NCI-H2171 (cell line): ENCODE measurements at regions not wholly inside any gene's neighbourhood (a gene's known extent, or its start where the extent isn't known, plus 50 kb on each side); places are given as distances from the start of the nearest gene placed in this dataset.
A peak's percentile ranks its signal among the peaks of the same experiment; 100 is the strongest.
"Not testable (repeated sequence)": the region's sequence is repeated elsewhere in the genome, so short reads cannot be mapped to it uniquely, and the experiment has no call there.

ENCODE experiments used
- DNase-seq: peaks from one replicate; lab custom pipeline; 2025; lab: John Stamatoyannopoulos, UW

DNA sequence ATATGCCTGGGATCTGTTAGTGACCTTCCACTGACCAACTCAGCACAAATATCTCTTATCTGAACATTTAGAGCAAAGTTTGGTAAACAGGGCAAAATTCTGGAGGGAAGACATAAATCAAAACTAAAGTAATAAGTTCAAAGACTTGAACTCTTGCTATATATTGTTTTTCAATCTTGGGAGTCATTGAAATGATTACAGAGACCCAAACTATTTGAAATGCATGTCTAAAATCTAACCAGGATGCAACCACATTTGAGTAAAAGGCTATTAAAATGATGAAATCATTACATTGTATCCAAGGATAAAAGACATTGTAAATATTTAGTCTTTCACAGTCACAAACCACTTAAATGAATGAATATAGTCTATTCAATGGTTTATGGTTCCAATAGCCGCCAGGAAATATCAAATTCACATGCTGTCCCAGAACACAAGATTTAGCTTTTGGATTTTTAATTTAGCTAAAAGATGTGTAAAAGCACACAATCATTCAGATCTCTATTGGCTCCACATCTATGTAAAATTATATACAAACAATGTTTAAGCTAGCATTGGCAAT is 256.6 kb upstream of the EPHA7 start:
- no peak for DNase-seq

DNA sequence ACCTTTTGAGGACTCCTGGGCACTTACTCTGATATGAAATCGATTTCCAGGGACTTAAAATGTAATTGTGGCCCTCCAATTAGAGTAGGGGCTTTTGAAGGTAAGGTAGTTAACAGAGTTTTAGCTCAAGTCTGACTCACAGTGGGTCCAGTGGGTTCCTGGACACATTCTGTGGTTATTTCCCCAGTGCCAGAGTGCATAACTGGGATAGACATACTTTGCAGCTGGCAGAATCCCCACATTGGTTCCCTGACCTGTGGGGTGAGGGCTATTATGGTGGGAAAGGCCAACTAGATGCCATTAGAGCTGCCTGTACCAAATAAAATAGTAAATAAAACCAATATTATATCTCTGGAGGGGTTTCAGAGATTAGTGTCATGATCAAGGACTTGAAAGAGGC is 243.8 kb upstream of the EPHA7 start:
- DNase-seq: no peak

DNA sequence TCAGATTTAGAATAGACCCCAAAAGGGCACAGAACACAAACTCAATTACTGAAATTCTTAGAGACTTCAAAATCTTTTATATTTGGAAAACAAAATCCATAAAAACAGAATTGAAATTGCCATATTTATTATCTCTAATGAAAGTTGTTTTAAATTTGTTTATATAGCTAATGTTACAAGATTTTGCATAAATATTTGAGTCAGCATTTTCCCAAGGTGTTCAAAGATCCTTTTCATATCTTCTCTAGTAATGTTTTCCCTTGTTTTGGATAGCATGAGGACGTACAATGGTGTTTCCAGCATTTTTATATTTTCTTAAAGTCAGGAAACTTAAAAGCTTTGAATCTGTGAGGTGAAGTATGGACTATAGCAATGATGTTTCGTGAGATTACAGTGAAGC is 235.2 kb upstream of the EPHA7 start:
- DNase-seq: no peak

DNA sequence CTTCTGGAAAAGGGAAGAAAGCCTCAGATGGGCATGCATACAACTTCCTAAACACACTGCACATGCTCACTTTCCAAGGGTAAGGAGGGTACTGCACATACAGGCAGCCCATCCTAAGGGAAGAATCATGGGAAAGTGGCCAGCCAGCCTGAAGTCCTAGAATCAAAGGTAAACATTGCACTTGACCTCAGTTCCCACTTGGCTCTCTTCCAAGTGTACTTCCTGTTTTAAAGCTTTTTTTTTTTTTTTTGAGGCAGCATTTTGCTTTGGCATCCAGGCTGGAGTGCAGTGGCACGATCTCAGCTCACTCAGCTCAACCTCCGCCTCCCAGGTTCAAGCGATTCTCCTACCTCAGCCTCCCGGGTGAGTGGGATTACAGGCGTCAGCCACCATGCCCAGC is 225.3 kb upstream of the EPHA7 start:
- DNase-seq: no peak

DNA sequence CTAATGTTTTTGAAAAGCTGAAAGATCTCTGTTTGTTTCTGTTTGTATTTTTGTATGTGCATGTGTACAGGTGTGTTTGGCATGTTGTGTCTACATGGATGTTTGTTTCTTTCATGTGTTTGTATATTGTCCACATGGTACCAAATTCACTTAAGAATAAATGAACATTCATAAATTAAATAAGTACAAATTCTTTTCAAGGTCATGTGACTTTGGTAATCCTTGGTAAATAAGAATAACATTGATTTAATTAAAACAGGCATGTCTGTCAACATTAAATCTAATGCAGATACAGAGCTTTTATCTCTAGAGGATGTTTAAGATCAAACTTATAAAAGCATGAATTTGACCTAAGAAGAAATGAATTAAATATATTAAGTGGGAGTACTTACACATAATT is 219.8 kb upstream of the EPHA7 start:
- no peak for DNase-seq

DNA sequence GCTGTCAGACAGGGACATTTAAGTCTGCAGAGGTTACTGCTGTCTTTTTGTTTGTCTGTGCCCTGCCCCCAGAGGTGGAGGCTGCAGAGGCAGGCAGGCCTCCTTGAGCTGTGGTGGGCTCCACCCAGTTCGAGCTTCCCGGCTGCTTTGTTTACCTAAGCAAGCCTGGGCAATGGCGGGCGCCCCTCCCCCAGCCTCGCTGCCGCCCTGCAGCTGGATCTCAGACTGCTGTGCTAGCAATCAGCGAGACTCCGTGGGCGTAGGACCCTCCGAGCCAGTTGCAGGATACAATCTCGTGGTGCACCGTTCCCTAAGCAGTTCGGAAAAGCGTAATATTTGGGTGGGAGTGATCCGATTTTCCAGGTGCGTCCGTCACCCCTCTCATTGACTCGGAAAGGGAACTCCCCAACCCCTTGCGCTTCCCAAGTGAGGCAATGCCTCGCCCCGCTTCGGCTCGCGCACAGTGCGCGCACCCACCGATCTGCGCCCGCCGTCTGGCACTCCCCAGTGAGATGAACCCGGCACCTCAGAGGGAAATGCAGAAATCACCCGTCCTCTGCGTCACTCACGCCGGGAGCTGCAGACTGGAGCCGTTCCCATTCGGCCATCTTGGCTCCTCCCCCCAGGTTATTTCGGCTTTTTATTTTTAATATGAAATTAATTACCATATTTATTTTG is 217.8 kb upstream of the EPHA7 start:
- not testable (repeated sequence) for DNase-seq

DNA sequence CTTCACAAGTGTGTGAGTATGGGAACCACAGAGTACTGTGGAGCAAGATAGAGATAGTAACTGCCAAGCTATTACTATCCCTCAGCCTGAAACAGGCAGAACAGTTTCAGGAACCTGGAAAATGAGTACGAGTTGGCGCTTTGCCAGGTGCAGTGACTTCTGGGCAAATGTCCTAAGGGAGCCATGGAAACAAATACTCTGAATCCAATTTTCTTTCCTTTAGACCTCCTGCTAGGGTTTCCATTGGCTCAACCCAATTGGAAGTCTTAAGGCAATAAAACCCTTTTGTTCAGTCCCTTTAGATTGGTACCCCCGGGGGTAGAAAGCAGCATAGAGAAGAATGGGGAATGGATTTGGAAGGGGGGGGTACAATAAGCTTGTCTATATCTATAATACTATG is 205.0 kb upstream of the EPHA7 start:
- peak; percentile 7 for DNase-seq

DNA sequence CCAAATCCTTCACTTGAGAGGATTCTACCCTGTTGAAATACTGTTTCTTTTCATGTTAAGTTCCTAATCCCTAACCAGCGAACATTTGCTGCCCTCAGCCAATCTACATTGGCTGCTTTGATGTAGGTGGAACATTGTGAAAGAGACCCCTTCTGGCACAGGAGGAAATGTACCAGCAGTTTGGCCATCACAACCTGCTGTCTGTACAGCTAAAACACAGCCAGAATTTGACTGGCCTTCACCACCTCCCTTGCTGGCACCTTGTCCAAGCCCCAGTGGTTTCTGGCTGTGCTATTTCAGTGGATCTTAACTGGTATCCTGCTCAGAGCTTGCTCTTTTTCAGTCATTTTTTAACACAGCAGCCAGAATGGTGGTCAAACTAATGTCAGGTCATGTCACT is 202.1 kb upstream of the EPHA7 start:
- no peak for DNase-seq

DNA sequence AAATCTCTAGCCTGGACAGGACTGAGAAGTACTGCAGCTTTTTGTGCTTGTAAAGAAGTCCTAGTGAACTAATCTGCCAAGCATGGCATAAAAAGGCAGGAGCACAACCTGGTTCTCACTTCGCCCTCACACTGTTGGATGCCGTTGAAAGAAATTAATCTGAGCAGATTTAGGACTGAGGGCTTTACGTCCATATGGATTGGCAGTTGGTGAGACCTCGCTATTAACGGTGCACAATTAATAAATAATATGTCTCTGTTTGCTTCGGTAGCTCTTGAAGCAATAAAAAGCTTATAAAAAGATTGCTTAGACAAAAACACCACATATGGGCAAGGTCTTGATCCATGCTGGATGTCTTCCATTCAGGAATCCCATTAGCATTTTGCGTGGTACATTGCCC is 185.6 kb upstream of the EPHA7 start:
- DNase-seq: no peak

DNA sequence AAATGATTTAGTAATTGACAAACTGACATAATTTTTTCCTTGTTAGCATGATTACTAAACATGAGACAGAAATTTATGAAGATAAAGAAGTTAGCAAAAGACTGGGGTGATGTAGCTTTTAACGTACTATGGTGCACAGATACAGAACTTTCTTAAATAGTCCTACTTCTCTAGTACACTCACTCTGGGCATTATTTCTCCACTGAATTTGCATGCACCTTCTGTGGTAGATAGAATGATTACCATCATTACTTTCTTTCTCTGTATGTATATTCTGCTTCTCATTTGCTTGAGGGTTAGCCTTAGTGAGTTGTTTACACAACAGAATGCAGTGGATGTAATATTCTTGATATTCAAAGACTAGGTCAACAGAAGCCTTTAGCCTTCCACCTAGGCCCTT is 173.1 kb upstream of the EPHA7 start:
- DNase-seq: no peak

DNA sequence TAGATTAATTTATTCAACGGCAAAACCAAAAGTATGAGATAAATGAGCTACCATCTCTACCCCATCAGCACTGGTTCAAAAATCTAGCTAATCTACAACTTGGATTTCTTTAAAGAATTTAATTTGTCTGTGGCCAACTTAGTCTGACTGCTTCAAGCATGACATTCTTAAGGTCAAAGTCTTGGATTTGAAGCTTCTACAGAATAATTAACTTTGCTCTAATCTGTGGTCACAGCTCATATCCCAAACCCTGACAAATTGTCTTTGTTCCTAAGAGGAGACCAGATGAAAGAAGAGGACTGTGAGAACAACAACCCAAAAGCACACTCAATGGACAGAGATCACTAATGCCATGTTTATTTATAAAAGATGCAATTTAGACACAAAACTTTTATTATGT is 166.9 kb upstream of the EPHA7 start:
- no peak for DNase-seq

DNA sequence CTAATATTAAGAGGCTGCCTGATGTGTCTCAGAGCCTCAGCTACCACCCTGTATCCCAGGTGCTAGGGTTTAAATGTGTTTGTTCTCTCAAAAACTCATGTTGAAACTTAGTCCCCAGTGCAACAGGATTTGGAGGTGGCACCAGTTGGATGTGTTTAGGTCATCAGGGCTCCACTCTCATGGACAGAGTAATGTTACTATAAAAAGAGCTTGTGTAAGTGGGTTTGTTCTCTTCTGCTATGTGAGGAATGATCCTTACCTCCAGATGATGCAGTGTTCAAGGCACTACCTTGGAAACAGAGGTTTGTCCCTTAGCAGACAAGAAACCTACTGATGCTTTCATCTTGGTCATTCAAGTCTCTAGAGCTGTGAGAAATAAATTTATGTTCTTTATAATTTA is 164.9 kb upstream of the EPHA7 start:
- no peak for DNase-seq

DNA sequence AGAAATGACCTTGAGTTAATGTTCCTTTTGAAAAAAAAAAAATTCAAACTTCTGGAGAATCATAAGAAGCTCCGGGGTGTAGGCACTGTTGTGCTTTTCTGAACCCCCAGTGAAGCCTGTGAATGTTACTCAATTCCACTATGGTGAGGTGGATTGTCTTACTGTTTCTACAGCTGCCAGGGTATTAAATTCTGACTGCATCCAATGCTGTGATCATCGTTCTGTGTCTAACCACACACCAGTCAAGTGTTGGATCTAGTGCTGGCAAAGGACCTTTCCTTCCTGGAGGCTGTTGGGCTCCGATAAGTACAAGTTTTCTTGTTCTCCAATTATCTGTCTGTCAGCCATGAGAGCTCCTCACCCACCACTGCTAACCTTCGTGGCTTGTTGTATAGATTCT is 162.0 kb upstream of the EPHA7 start:
- DNase-seq: peak; percentile 72

DNA sequence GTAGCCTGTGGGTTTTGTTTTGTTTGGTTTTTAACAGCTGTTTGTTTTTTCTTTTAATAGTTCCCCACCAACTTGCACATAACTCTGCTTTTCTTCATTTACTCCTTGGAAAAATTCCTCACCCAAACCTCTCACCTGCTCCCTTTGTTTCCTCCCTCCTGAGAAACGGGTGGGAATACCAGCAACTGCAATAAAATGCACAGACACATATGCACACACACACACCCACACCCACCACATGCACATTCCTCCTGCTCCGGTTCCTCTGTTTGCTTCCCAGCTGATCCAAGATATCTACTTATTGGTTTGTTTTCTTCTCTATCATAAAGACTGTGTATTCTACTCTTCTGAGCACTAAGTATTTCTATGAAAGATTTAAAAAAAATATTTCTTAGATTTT is 161.1 kb upstream of the EPHA7 start:
- DNase-seq: no peak

DNA sequence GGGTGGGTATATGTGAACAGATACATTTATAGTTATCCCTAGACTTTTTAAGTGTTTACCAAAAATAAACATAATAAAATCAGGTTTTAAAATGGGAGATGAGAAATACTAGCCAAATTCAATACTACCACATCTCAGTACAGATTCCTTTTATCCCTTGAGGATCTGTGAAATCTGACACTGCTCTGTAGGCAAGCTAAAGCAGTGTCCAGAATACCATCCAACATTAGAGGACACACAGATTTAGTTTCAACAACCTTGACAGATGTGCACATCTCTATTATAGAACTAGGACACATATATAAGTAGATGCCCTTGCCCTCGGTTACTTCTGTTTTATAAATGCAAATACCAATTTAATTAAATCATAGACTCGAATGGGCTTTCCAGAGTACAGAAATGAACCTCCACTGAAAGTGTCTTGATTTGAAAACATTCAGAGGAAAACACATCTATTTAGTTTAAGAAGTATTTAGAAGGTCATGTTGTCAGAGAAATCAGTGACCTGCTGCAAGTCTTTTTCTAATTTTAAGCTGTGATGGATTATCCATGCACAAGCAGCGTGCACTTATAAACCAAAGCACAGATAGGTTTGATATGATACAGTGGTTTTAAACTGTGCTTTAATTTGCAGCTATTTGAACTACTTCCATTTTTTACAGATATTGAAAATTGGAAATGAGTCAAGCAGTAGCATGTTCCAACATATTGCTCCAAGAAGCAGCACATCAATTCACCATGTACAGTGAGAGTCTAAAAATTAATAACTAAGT is 156.3 kb upstream of the EPHA7 start:
- DNase-seq: peak; percentile 7

DNA sequence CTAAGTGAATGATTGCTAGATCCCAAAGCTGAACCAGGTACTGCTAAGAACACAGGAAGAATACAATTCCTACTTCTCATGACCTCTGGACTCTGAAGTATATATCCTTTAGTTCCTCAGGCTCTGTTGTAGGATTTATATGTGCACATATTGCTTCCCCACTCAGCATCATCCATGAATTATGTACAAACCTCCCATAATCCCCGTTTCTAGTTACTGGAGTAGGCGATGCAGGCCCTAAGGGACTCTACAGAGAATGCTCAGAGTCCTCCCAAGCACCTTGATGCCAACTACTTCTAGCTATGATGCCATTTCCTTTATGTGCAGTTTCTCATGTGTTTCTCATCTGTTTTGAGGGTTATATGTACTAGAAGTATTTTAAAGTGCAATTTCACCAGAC is 154.9 kb upstream of the EPHA7 start:
- no peak for DNase-seq

DNA sequence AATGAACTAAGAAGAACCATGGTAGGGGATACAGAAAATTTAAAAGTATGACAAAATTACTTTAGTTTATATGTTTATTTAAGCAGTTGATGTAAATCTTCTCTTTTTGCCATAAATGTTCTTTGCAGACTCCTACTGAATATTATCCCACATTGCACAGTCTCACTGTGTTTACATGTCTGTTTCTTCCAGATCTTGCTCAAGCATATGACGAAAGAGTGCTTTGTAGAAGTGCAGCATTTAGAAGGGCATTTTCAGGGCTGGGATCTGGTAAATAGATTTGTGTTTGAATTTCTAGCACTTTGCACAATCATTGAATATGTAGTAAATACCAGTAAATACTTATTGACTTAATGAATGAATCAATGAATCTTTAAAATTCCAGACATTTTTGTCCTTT is 152.0 kb upstream of the EPHA7 start:
- no peak for DNase-seq

DNA sequence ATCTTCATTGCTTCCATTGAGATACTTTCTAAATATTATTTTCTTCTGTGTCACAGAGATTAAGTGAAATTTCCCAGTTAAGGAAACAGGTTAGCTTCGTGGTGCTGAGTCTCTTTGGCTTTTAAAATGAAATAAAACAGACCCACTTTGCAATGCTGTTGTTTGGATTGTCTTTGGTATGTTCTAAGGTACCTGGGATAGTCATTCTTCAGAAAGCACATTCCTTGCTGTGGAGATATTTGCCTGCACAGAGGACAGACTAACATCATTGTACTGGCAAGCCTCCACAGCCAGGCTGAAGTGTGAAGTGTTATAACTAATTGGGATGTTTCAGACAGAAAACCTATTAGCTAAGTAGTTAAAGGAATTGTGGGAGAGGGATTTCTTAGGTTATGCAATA is 148.8 kb upstream of the EPHA7 start:
- no peak for DNase-seq

DNA sequence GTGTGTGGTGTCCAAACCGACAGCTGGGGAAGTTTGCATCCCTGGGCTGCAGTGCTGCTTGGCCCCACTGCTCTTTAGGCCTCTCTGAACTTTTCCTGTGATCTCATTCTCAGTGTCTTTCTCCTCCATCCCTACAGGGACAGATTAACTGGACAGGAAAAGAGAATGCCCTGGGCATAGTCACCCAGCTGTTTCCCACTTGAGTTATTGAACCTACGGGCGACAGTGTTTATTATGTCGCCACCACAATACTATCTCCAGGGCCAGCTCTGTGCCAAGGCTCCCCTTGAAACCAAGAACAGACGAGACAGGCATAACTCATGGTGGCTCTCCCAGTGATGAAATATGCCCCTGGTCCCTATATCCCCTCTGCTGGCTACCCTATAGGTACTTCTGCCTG is 147.8 kb upstream of the EPHA7 start:
- no peak for DNase-seq

DNA sequence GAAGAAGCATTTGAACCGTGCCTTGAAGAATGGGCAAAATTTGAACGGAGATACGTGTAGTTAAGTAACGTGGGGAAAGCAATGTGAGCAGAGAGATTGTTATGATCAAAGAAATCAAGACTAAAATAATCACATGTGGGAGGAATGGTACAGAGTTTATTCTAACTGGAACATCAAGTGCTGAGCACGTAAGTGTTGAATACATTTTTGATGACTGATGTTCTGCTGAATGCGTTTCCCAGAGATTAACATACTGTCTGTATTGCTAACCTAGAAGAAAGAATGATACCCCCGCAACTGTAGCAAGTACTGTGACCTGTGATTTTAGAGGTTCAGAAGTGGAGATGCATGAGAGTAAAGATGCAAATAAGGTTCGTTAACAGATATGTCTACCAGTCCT is 146.9 kb upstream of the EPHA7 start:
- DNase-seq: no peak

DNA sequence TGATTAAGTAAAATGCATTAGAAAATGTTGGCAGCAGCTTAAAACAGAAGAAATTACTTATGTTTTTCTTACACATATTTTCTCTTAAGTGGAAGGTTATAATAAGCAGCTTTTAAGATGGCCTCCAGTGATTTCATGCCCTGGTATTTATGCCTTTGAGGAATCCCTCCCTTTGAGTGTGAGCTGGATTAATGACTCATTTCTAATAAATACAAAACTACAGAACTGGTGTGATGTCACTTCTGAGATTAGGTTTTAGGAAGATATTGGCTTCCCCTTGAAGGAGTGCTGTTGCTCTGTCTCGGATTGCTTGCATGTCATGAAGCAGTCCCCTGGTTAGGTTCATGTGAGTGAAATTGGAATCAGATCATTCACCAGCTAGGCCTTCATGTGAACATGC is 143.2 kb upstream of the EPHA7 start:
- DNase-seq: no peak

DNA sequence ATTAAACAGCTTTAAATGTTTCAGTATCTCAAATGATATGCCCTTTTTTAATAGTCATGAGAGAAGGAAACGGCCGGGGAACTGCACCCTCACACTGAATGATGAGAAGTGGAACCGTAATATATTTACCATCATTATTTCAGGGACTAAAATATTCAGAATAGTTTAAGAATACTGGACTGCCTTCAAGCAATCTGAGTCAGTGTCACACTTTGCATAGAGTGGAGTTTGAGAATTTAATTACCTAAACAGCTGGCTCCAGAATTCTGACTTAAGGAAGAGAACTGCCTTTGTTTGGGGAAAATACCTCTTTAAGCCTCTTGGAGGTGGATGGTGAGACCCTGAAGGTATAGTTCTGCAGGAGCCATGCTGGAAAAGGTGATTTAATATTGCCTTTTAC is 135.9 kb upstream of the EPHA7 start:
- no peak for DNase-seq

DNA sequence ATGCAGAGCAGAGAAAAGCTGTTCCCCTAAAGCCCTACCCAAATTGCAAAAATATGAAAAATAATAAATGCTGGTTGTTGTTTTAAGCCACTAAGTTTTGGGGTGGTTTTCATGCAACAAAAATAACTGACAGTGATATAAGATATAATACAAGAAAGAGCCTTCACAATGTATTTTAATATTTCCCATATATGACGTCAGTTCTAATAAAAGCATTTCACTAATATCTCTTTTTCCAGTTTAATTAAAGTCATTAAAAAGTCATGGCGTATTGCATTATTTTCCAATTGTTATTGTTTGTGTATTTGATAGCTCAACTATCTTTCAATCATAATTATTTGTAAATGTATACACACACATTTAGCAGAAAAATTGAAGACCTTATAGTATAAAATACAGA is 134.7 kb upstream of the EPHA7 start:
- DNase-seq: no peak
